OCI-LY7 (cell line): ENCODE measurements at regions not wholly inside any gene's neighbourhood (a gene's known extent, or its start where the extent isn't known, plus 50 kb on each side); places are given as distances from the start of the nearest gene placed in this dataset.

ENCODE experiments used
- EZH2phosphoT487 ChIP-seq: fragments of 200-600 bp; sonication (generic); IDR thresholded peaks from 2 replicates; pipeline ENCODE4 v1.6.1; 2018; ENCODE audit warnings: low read depth, borderline replicate concordance, mild to moderate bottlenecking, mixed run types, antibody characterized with exemption, low read length, moderate library complexity, mixed read lengths
- TF ChIP-seq, protein P1 (sequence below): fragments of 200-600 bp; sonication (generic); conservative IDR thresholded peaks from 2 replicates; pipeline ENCODE4 v1.5.1; 2014; ENCODE audit warnings: mild to moderate bottlenecking, antibody characterized with exemption, low read length, moderate library complexity, mixed read lengths

GRCh38 chr6:67916399-67916798 is 718.7 kb upstream of the ADGRB3 start:
- TF ChIP-seq EZH2phosphoT487 = no peak
- TF ChIP-seq, protein P1, sequence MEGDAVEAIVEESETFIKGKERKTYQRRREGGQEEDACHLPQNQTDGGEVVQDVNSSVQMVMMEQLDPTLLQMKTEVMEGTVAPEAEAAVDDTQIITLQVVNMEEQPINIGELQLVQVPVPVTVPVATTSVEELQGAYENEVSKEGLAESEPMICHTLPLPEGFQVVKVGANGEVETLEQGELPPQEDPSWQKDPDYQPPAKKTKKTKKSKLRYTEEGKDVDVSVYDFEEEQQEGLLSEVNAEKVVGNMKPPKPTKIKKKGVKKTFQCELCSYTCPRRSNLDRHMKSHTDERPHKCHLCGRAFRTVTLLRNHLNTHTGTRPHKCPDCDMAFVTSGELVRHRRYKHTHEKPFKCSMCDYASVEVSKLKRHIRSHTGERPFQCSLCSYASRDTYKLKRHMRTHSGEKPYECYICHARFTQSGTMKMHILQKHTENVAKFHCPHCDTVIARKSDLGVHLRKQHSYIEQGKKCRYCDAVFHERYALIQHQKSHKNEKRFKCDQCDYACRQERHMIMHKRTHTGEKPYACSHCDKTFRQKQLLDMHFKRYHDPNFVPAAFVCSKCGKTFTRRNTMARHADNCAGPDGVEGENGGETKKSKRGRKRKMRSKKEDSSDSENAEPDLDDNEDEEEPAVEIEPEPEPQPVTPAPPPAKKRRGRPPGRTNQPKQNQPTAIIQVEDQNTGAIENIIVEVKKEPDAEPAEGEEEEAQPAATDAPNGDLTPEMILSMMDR = no peak
